UCSD-AML1 (cell line): ENCODE measurements at regions not wholly inside any gene's neighbourhood (a gene's known extent, or its start where the extent isn't known, plus 50 kb on each side); places are given as distances from the start of the nearest gene placed in this dataset.
"Not testable (repeated sequence)": the region's sequence is repeated elsewhere in the genome, so short reads cannot be mapped to it uniquely, and the experiment has no call there.

Experiments
- DNase-seq: peaks from one replicate; lab custom pipeline; 2025; ENCODE audit not compliant: unreplicated experiment; lab: John Stamatoyannopoulos, UW

GRCh38 chr3:182651461-182651860, 141.8 kb upstream of the ATP11B start:
- no peak for DNase-seq

GRCh38 chr3:182653065-182653464, 140.2 kb upstream of the ATP11B start:
- DNase-seq = not testable (repeated sequence)

- no peak for DNase-seq
These were observed 124.8 kb upstream of the ATP11B start for GRCh38 chr3:182668541-182668940.

- DNase-seq = no peak
These were observed 124.3 kb upstream of the ATP11B start for GRCh38 chr3:182668974-182669373.

- no peak for DNase-seq
These were observed 121.8 kb upstream of the ATP11B start for GRCh38 chr3:182671541-182671940.

GRCh38 chr3:182671942-182672341, 121.4 kb upstream of the ATP11B start:
- no peak for DNase-seq

GRCh38 chr3:182673336-182673735, 120.0 kb upstream of the ATP11B start:
- no peak for DNase-seq

GRCh38 chr3:182682263-182683241, 110.8 kb upstream of the ATP11B start:
- DNase-seq = peak; percentile 13

- peak; percentile 30 for DNase-seq
These were observed 109.9 kb upstream of the ATP11B start for GRCh38 chr3:182683453-182683852.

GRCh38 chr3:182683858-182684257, 109.4 kb upstream of the ATP11B start:
- no peak for DNase-seq

GRCh38 chr3:182686033-182686886, 107.0 kb upstream of the ATP11B start:
- no peak for DNase-seq

GRCh38 chr3:182690172-182690571, 103.1 kb upstream of the ATP11B start:
- DNase-seq = no peak

- no peak for DNase-seq
These were observed 101.3 kb upstream of the ATP11B start for GRCh38 chr3:182692021-182692420.

GRCh38 chr3:182692695-182693094, 100.6 kb upstream of the ATP11B start:
- no peak for DNase-seq

- no peak for DNase-seq
These were observed 99.6 kb upstream of the ATP11B start for GRCh38 chr3:182693723-182694122.

GRCh38 chr3:182696916-182697315, 96.4 kb upstream of the ATP11B start:
- DNase-seq = no peak

- DNase-seq = no peak
These were observed 95.9 kb upstream of the ATP11B start for GRCh38 chr3:182697345-182697919.

GRCh38 chr3:182698078-182698477, 95.2 kb upstream of the ATP11B start:
- no peak for DNase-seq

GRCh38 chr3:182699550-182700170, 93.6 kb upstream of the ATP11B start:
- DNase-seq = no peak

- no peak for DNase-seq
These were observed 91.1 kb upstream of the ATP11B start for GRCh38 chr3:182702216-182702615.

- no peak for DNase-seq
These were observed 90.1 kb upstream of the ATP11B start for GRCh38 chr3:182703233-182703632.
